ENCODE measurements at regions not wholly inside any gene's neighbourhood (a gene's known extent, or its start where the extent isn't known, plus 50 kb on each side); places are given as distances from the start of the nearest gene placed in this dataset.

DNA sequence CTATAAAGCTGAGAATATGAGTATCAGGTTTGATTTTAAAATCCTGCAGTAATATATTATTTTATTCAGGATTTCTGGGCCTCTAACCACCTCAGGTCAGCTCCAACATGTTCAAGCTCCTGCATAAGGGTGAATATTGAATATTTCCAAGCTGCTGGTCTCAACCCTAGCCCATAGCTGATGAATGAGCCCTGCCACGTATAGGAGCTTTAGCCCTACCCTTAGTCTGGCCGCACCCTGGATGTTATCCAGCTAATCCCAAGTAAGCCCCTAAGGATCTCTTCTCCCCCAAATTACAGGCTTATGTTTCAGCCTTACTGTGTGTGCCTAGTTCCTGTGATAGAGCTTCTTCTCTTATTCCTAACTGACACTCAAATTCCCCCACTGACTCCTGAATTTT lies 240.6 kb downstream of the KCTD12 start:
- Histone ChIP-seq H3K4me2 (ENCODE audit: low read length) (no peak overlapping the region), H3K9me3 (ENCODE audit: insufficient read depth, low read depth, low read length) (peaks cover 1% of the 10 kb centered on the region), H3K23ac (ENCODE audit: low read length) (no peak overlapping the region), H2AK5ac (ENCODE audit: low read length) (peak overlapping the region; percentile 21), H3K14ac (ENCODE audit: low read length) (no peak overlapping the region), H4K8ac (ENCODE audit: low read depth, low read length) (no peak overlapping the region), H3K18ac (ENCODE audit: low read length) (no peak overlapping the region), H4K91ac (ENCODE audit: low read depth, low read length) (no peak overlapping the region), H4K12ac (ENCODE audit: low read depth, low read length) (no peak overlapping the region), H3K79me2 (ENCODE audit: control insufficient read depth, insufficient read depth, low read length, poor library complexity) (no peaks in the 10 kb centered on the region), H3K9ac (ENCODE audit: low read length) (no peak overlapping the region), H2BK5ac (ENCODE audit: low read depth, low read length, poor library complexity) (no peak overlapping the region), H3K4me1 (ENCODE audit: control insufficient read depth in 1 of 2, insufficient read depth in 2 of 2, low read length in 2 of 2) (no peaks in the 10 kb centered on the region), H2BK12ac (ENCODE audit: low read length) (no peak overlapping the region), H3K27ac (ENCODE audit: low read depth, low read length) (no peak overlapping the region), H2BK120ac (ENCODE audit: insufficient read depth, low read length, poor library complexity) (no peak overlapping the region), H3K79me1 (ENCODE audit: low read length) (no peaks in the 10 kb centered on the region), H3K36me3 (ENCODE audit: control insufficient read depth in 1 of 2, insufficient read depth in 2 of 2, low read length in 2 of 2) (no peaks in the 10 kb centered on the region), H2AFZ (ENCODE audit: insufficient read depth, low read length, poor library complexity) (no peak overlapping the region), H3K4me3 (ENCODE audit: low read depth, low read length) (no peak overlapping the region), H3K27me3 (ENCODE audit: insufficient read depth, low read length) (no peaks in the 10 kb centered on the region), H3K4ac (ENCODE audit: low read depth, low read length) (no peak overlapping the region)
- DNase-seq, result no peak
- no CpG with 5 or more reads among the region's 2 CpGs for WGBS (ENCODE audit: extremely low coverage, insufficient coverage, insufficient read length)

GRCh38 chr13:76644906-76645305 lies 241.3 kb downstream of the KCTD12 start:
- Histone ChIP-seq H3K36me3 (ENCODE audit: control insufficient read depth in 1 of 2, insufficient read depth in 2 of 2, low read length in 2 of 2) (no peaks in the 10 kb centered on the region), H3K9ac (ENCODE audit: low read length) (no peak overlapping the region), H3K4ac (ENCODE audit: low read depth, low read length) (no peak overlapping the region), H3K18ac (ENCODE audit: low read length) (no peak overlapping the region), H3K14ac (ENCODE audit: low read length) (peak overlapping the region; percentile 15), H3K79me2 (ENCODE audit: control insufficient read depth, insufficient read depth, low read length, poor library complexity) (no peaks in the 10 kb centered on the region), H4K91ac (ENCODE audit: low read depth, low read length) (no peak overlapping the region), H3K79me1 (ENCODE audit: low read length) (no peaks in the 10 kb centered on the region), H2BK120ac (ENCODE audit: insufficient read depth, low read length, poor library complexity) (no peak overlapping the region), H2AFZ (ENCODE audit: insufficient read depth, low read length, poor library complexity) (no peak overlapping the region), H4K8ac (ENCODE audit: low read depth, low read length) (no peak overlapping the region), H2BK5ac (ENCODE audit: low read depth, low read length, poor library complexity) (no peak overlapping the region), H3K4me1 (ENCODE audit: control insufficient read depth in 1 of 2, insufficient read depth in 2 of 2, low read length in 2 of 2) (no peaks in the 10 kb centered on the region), H2BK12ac (ENCODE audit: low read length) (no peak overlapping the region), H3K23ac (ENCODE audit: low read length) (no peak overlapping the region), H4K12ac (ENCODE audit: low read depth, low read length) (no peak overlapping the region), H3K9me3 (ENCODE audit: insufficient read depth, low read depth, low read length) (peaks cover 1% of the 10 kb centered on the region), H3K27me3 (ENCODE audit: insufficient read depth, low read length) (no peaks in the 10 kb centered on the region), H3K4me2 (ENCODE audit: low read length) (no peak overlapping the region), H3K27ac (ENCODE audit: low read depth, low read length) (no peak overlapping the region), H2AK5ac (ENCODE audit: low read length) (peak overlapping the region; percentile 62), H3K4me3 (ENCODE audit: low read depth, low read length) (no peak overlapping the region)
- DNase-seq, result no peak
- no CpG with 5 or more reads among the region's 1 CpG for WGBS (ENCODE audit: extremely low coverage, insufficient coverage, insufficient read length)

DNA sequence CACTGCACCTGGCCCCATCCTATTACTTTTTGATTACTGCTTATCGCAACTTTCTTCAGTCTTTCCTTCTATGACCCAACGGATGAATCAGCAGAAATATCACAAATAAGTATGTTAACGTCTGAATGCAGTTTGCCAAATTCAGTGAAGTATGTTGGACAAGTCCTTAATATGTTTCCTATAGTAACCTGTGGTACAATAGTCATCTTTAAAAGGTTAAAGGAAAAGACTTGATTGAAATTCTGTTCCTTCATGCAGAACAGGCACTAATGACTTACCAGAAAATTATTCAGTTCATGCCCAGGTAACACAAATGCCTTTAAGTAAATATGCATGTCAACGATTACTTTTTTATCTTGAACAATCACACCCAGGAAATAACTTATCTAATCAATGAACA lies 242.6 kb downstream of the KCTD12 start:
- Histone ChIP-seq H2BK120ac (ENCODE audit: insufficient read depth, low read length, poor library complexity) (no peak overlapping the region), H2AK5ac (ENCODE audit: low read length) (no peak overlapping the region), H3K27me3 (ENCODE audit: insufficient read depth, low read length) (no peaks in the 10 kb centered on the region), H3K36me3 (ENCODE audit: control insufficient read depth in 1 of 2, insufficient read depth in 2 of 2, low read length in 2 of 2) (no peaks in the 10 kb centered on the region), H4K91ac (ENCODE audit: low read depth, low read length) (no peak overlapping the region), H4K8ac (ENCODE audit: low read depth, low read length) (no peak overlapping the region), H3K23ac (ENCODE audit: low read length) (no peak overlapping the region), H3K9me3 (ENCODE audit: insufficient read depth, low read depth, low read length) (peaks cover 1% of the 10 kb centered on the region), H4K12ac (ENCODE audit: low read depth, low read length) (no peak overlapping the region), H3K18ac (ENCODE audit: low read length) (no peak overlapping the region), H3K79me1 (ENCODE audit: low read length) (no peaks in the 10 kb centered on the region), H3K9ac (ENCODE audit: low read length) (no peak overlapping the region), H3K4me1 (ENCODE audit: control insufficient read depth in 1 of 2, insufficient read depth in 2 of 2, low read length in 2 of 2) (no peaks in the 10 kb centered on the region), H3K79me2 (ENCODE audit: control insufficient read depth, insufficient read depth, low read length, poor library complexity) (no peaks in the 10 kb centered on the region), H3K4ac (ENCODE audit: low read depth, low read length) (no peak overlapping the region), H2BK12ac (ENCODE audit: low read length) (no peak overlapping the region), H2BK5ac (ENCODE audit: low read depth, low read length, poor library complexity) (no peak overlapping the region), H3K14ac (ENCODE audit: low read length) (no peak overlapping the region), H3K4me2 (ENCODE audit: low read length) (no peak overlapping the region), H3K4me3 (ENCODE audit: low read depth, low read length) (no peak overlapping the region), H3K27ac (ENCODE audit: low read depth, low read length) (no peak overlapping the region), H2AFZ (ENCODE audit: insufficient read depth, low read length, poor library complexity) (no peak overlapping the region)
- no peak for DNase-seq
- WGBS (ENCODE audit: extremely low coverage, insufficient coverage, insufficient read length), result no CpG with 5 or more reads among the region's 4 CpGs

- Histone ChIP-seq H3K79me2 (ENCODE audit: control insufficient read depth, insufficient read depth, low read length, poor library complexity) (no peaks in the 10 kb centered on the region), H3K18ac (ENCODE audit: low read length) (no peak overlapping the region), H3K4me2 (ENCODE audit: low read length) (no peak overlapping the region), H3K36me3 (ENCODE audit: control insufficient read depth in 1 of 2, insufficient read depth in 2 of 2, low read length in 2 of 2) (no peaks in the 10 kb centered on the region), H4K8ac (ENCODE audit: low read depth, low read length) (no peak overlapping the region), H3K4me3 (ENCODE audit: low read depth, low read length) (no peak overlapping the region), H3K79me1 (ENCODE audit: low read length) (no peaks in the 10 kb centered on the region), H3K27me3 (ENCODE audit: insufficient read depth, low read length) (no peaks in the 10 kb centered on the region), H4K12ac (ENCODE audit: low read depth, low read length) (no peak overlapping the region), H2AK5ac (ENCODE audit: low read length) (no peak overlapping the region), H3K9ac (ENCODE audit: low read length) (no peak overlapping the region), H3K27ac (ENCODE audit: low read depth, low read length) (no peak overlapping the region), H3K14ac (ENCODE audit: low read length) (no peak overlapping the region), H2BK12ac (ENCODE audit: low read length) (no peak overlapping the region), H3K4me1 (ENCODE audit: control insufficient read depth in 1 of 2, insufficient read depth in 2 of 2, low read length in 2 of 2) (no peaks in the 10 kb centered on the region), H2BK120ac (ENCODE audit: insufficient read depth, low read length, poor library complexity) (no peak overlapping the region), H3K4ac (ENCODE audit: low read depth, low read length) (no peak overlapping the region), H2BK5ac (ENCODE audit: low read depth, low read length, poor library complexity) (no peak overlapping the region), H2AFZ (ENCODE audit: insufficient read depth, low read length, poor library complexity) (no peak overlapping the region), H3K23ac (ENCODE audit: low read length) (no peak overlapping the region), H4K91ac (ENCODE audit: low read depth, low read length) (no peak overlapping the region), H3K9me3 (ENCODE audit: insufficient read depth, low read depth, low read length) (no peaks in the 10 kb centered on the region)
- no CpG with 5 or more reads among the region's 1 CpG for WGBS (ENCODE audit: extremely low coverage, insufficient coverage, insufficient read length)
- no peak for DNase-seq
Observed at GRCh38 chr13:76641056-76641455, 245.1 kb downstream of the KCTD12 start.

Data from trophoblast cell (in vitro differentiated cells and primary cell).